Liver (tissue), 8 donors: ENCODE measurements at regions not wholly inside any gene's neighbourhood (a gene's known extent, or its start where the extent isn't known, plus 50 kb on each side); places are given as distances from the start of the nearest gene placed in this dataset.

Experiments
- DNase-seq: peaks from one replicate; pipeline ENCODE4 v3.0.0-alpha.2; 2017; ENCODE audit warnings: low spot score
- H3K27ac ChIP-seq, 2 donors: one replicate each; pipeline ENCODE4 v1.7.0; 2013; ENCODE audit warnings: inconsistent platforms in 2 of 2, low read length in 2 of 2, control low read depth in 1 of 2, low read depth in 1 of 2, mild to moderate bottlenecking in 1 of 2
- H3K27me3 ChIP-seq, 4 donors: one replicate each; pipeline versions ENCODE4 v1.6.1 to v1.7.0; 2013; ENCODE audit warnings: low read length in 3 of 4, inconsistent platforms in 1 of 4, mild to moderate bottlenecking in 1 of 4, moderate library complexity in 1 of 4; ENCODE audit not compliant: control insufficient read depth in 4 of 4, insufficient read depth in 4 of 4
- H3K36me3 ChIP-seq, 4 donors: one replicate each; pipeline versions ENCODE4 v1.6.1 to v1.7.0; 2013; ENCODE audit warnings: low read length in 3 of 4, mild to moderate bottlenecking in 3 of 4, low read depth in 1 of 4, moderate library complexity in 1 of 4; ENCODE audit not compliant: control insufficient read depth in 4 of 4, insufficient read depth in 3 of 4
- H3K4me1 ChIP-seq, 4 donors: one replicate each; pipeline versions ENCODE4 v1.6.1 to v1.7.0; 2013; ENCODE audit warnings: low read length in 3 of 4, mild to moderate bottlenecking in 3 of 4, moderate library complexity in 1 of 4; ENCODE audit not compliant: control insufficient read depth in 4 of 4, insufficient read depth in 4 of 4
- H3K4me3 ChIP-seq, 3 donors: one replicate each; pipeline versions ENCODE4 v1.6.1 to v1.7.0; 2013; ENCODE audit warnings: low read length in 3 of 3, control low read depth in 1 of 3, low read depth in 1 of 3, mild to moderate bottlenecking in 1 of 3
- H3K9ac ChIP-seq, 2 donors: one replicate each; pipeline ENCODE4 v1.7.0; 2013; ENCODE audit warnings: low read length in 2 of 2, mild to moderate bottlenecking in 2 of 2, moderate library complexity in 2 of 2, control low read depth in 1 of 2, low read depth in 1 of 2
- H3K9me3 ChIP-seq, 4 donors: one replicate each; pipeline versions ENCODE4 v1.6.1 to v1.7.0; 2013; ENCODE audit warnings: low read length in 3 of 4; ENCODE audit not compliant: control insufficient read depth in 4 of 4
- CTCF ChIP-seq: fragments of 150-350 bp; IDR thresholded peaks from 2 replicates; pipeline ENCODE4 v1.5.1; 2017; ENCODE audit warnings: improper control_type of control experiment, low read depth, low read length; ENCODE audit not compliant: missing input control
- EGR1 ChIP-seq, 2 donors: IDR thresholded peaks; 2 replicates each; pipeline ENCODE4 v1.6.1; 2016 to 2018; ENCODE audit warnings: antibody characterized with exemption in 2 of 2, low read depth in 2 of 2
- FOXA1 ChIP-seq: IDR thresholded peaks from 2 replicates; pipeline ENCODE4 v1.6.1; 2016; ENCODE audit warnings: antibody characterized with exemption
- FOXA2 ChIP-seq: IDR thresholded peaks from 2 replicates; pipeline ENCODE4 v1.6.1; 2016; ENCODE audit warnings: antibody characterized with exemption
- GABPA ChIP-seq, 2 donors: IDR thresholded peaks in 1 of 2; conservative IDR thresholded peaks in 1 of 2; 2 replicates each; pipeline ENCODE4 v1.6.1; 2016; ENCODE audit warnings: antibody characterized with exemption in 2 of 2, mild to moderate bottlenecking in 1 of 2, moderate library complexity in 1 of 2
- HNF4A ChIP-seq, 2 donors: conservative IDR thresholded peaks; 2 replicates each; pipeline ENCODE4 v1.6.1; 2016; ENCODE audit warnings: antibody characterized with exemption in 2 of 2, mild to moderate bottlenecking in 2 of 2
- HNF4G ChIP-seq: IDR thresholded peaks from 2 replicates; pipeline ENCODE4 v1.6.1; 2016; ENCODE audit warnings: antibody characterized with exemption
- JUND ChIP-seq, 2 donors: IDR thresholded peaks; 2 replicates each; pipeline ENCODE4 v1.6.1; 2016; ENCODE audit warnings: antibody characterized with exemption in 2 of 2
- NR2F2 ChIP-seq: IDR thresholded peaks from 2 replicates; pipeline ENCODE4 v1.6.1; 2016; ENCODE audit warnings: antibody characterized with exemption
- RAD21 ChIP-seq, 2 donors: IDR thresholded peaks; 2 replicates each; pipeline ENCODE4 v1.6.1; 2016; ENCODE audit warnings: antibody characterized with exemption in 2 of 2, mild to moderate bottlenecking in 2 of 2
- REST ChIP-seq: IDR thresholded peaks from 2 replicates; pipeline ENCODE4 v1.6.1; 2016; ENCODE audit warnings: antibody characterized with exemption, mild to moderate bottlenecking
- RXRA ChIP-seq, 2 donors: IDR thresholded peaks; 2 replicates each; pipeline ENCODE4 v1.6.1; 2017 to 2018; ENCODE audit warnings: antibody characterized with exemption in 2 of 2, mild to moderate bottlenecking in 1 of 2
- SP1 ChIP-seq: IDR thresholded peaks from 2 replicates; pipeline ENCODE4 v1.6.1; 2018; ENCODE audit warnings: antibody characterized with exemption, mild to moderate bottlenecking
- TAF1 ChIP-seq: conservative IDR thresholded peaks from 2 replicates; pipeline ENCODE4 v1.6.1; 2016; ENCODE audit warnings: antibody characterized with exemption, mild to moderate bottlenecking
- YY1 ChIP-seq: IDR thresholded peaks from 2 replicates; pipeline ENCODE4 v1.6.1; 2016; ENCODE audit warnings: antibody characterized with exemption, mild to moderate bottlenecking
- WGBS: extraction: QIAGEN DNeasy Blood & Tissue Kit; methylation state at CpG from one replicate; pipeline ENCODE4 v1.1.7; 2013; 5-methylcytosine and 5-hydroxymethylcytosine counted together
- TF ChIP-seq, protein P1 (sequence below): IDR thresholded peaks from 2 replicates; pipeline ENCODE4 v1.6.1; 2016; ENCODE audit warnings: antibody characterized with exemption
- TF ChIP-seq, protein P2 (sequence below): IDR thresholded peaks from 2 replicates; pipeline ENCODE4 v1.6.1; 2016; ENCODE audit warnings: antibody characterized with exemption
- TF ChIP-seq, protein P3 (sequence below): IDR thresholded peaks from 2 replicates; pipeline ENCODE4 v1.6.1; 2016; ENCODE audit warnings: antibody characterized with exemption
- donor health status: healthy.
- donor health status: healthy.
- donor health status: healthy.
- donor health status: healthy.
- donor health status: healthy.

GRCh38 chrX:151488677-151489076 is 74.8 kb upstream of the PASD1 start:
- no peak overlapping the region for H3K4me3 ChIP-seq
- H3K27me3 ChIP-seq, result no peaks in the 10 kb centered on the region
- no peak overlapping the region for H3K9ac ChIP-seq
- TF ChIP-seq RAD21 (IDR thresholded peaks at IDR 0.05) (peak in 1 of 2 donors; percentile 14), CTCF (peak; percentile 11)
- TF ChIP-seq, protein P1, sequence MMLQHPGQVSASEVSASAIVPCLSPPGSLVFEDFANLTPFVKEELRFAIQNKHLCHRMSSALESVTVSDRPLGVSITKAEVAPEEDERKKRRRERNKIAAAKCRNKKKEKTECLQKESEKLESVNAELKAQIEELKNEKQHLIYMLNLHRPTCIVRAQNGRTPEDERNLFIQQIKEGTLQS, result no peak
- no peaks in the 10 kb centered on the region for H3K9me3 ChIP-seq
- 53% methylated on average over 2 of the region's 2 CpGs for WGBS
- H3K36me3 ChIP-seq, result no peaks in the 10 kb centered on the region
- H3K4me1 ChIP-seq, result no peaks in the 10 kb centered on the region
- no peak overlapping the region for H3K27ac ChIP-seq
- DNase-seq, result no peak

- no peak for DNase-seq
- Histone ChIP-seq H3K36me3 (no peaks in the 10 kb centered on the region), H3K27me3 (peaks cover 0 to 5% (median 0%) of the 10 kb centered on the region in 4 donors), H3K9me3 (no peaks in the 10 kb centered on the region), H3K4me1 (no peaks in the 10 kb centered on the region), H3K9ac (no peak overlapping the region), H3K4me3 (no peak overlapping the region), H3K27ac (no peak overlapping the region)
- WGBS, result 59% methylated on average over 2 of the region's 2 CpGs
- peak; percentile 11 to 40 for TF ChIP-seq RAD21 (IDR thresholded peaks at IDR 0.05)
- TF ChIP-seq SP1, result no peak
Observed at GRCh38 chrX:151505796-151506195, 57.7 kb upstream of the PASD1 start.

GRCh38 chrX:151510203-151510602 is 53.3 kb upstream of the PASD1 start:
- WGBS, result 40% methylated on average over 4 of the region's 4 CpGs
- Histone ChIP-seq H3K4me3 (no peak overlapping the region), H3K27ac (no peak overlapping the region), H3K9me3 (no peaks in the 10 kb centered on the region), H3K36me3 (no peaks in the 10 kb centered on the region), H3K4me1 (no peaks in the 10 kb centered on the region), H3K9ac (no peak overlapping the region), H3K27me3 (peaks cover 0 to 5% (median 0%) of the 10 kb centered on the region in 4 donors)
- TF ChIP-seq NR2F2, result no peak
- TF ChIP-seq, protein P1, result no peak
- TF ChIP-seq RXRA (IDR thresholded peaks at IDR 0.05), result no peak
- TF ChIP-seq, protein P2, sequence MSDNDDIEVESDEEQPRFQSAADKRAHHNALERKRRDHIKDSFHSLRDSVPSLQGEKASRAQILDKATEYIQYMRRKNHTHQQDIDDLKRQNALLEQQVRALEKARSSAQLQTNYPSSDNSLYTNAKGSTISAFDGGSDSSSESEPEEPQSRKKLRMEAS, result no peak
- TF ChIP-seq, protein P3, sequence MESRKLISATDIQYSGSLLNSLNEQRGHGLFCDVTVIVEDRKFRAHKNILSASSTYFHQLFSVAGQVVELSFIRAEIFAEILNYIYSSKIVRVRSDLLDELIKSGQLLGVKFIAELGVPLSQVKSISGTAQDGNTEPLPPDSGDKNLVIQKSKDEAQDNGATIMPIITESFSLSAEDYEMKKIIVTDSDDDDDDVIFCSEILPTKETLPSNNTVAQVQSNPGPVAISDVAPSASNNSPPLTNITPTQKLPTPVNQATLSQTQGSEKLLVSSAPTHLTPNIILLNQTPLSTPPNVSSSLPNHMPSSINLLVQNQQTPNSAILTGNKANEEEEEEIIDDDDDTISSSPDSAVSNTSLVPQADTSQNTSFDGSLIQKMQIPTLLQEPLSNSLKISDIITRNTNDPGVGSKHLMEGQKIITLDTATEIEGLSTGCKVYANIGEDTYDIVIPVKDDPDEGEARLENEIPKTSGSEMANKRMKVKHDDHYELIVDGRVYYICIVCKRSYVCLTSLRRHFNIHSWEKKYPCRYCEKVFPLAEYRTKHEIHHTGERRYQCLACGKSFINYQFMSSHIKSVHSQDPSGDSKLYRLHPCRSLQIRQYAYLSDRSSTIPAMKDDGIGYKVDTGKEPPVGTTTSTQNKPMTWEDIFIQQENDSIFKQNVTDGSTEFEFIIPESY, result no peak
- TF ChIP-seq SP1, result no peak
- no peak for TF ChIP-seq FOXA2
- TF ChIP-seq FOXA1, result no peak
- no peak for TF ChIP-seq REST
- TF ChIP-seq RAD21 (IDR thresholded peaks at IDR 0.05), result no peak
- TF ChIP-seq YY1, result no peak
- TF ChIP-seq CTCF, result no peak
- no peak for TF ChIP-seq HNF4A (conservative IDR thresholded peaks at IDR 0.05)
- TF ChIP-seq HNF4G, result no peak
- TF ChIP-seq GABPA (IDR thresholded peaks at IDR 0.05 in 1 of 2, conservative IDR thresholded peaks at IDR 0.05 in 1 of 2), result no peak
- TF ChIP-seq EGR1 (IDR thresholded peaks at IDR 0.05; ENCODE audit: low read depth in 2 of 2), result no peak
- no peak for TF ChIP-seq JUND (IDR thresholded peaks at IDR 0.05)
- no peak for TF ChIP-seq TAF1
- DNase-seq, result no peak
